ENCODE measurements at regions not wholly inside any gene's neighbourhood (a gene's known extent, or its start where the extent isn't known, plus 50 kb on each side); places are given as distances from the start of the nearest gene placed in this dataset.

DNA sequence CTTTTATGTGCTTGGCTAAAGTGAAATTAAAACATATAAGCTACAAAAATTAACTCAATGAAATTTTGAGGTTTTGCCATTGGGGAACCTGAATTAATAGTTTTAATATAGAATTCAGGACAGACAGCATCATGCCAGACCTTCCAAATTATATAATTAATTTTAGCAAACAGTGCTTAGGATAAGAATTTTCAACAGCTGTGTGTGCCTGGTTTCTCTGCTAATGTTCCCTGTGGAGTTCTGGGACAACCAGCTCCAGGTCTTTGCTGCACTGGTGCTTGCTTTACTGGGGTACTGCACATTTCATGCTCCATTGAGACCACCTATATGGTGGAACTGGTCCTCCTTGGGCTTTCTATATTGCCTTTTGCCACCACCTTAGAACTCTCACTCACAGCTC lies 199.5 kb downstream of the NDFIP2 start:
- POLR2A ChIA-PET, result no interaction called here
- H3K4me2 ChIP-seq (ENCODE audit: low read length), result no peak overlapping the region
- CTCF ChIA-PET, result no interaction called here
- H3K79me2 ChIP-seq (ENCODE audit: insufficient read depth, low read length), result no peaks in the 10 kb centered on the region
- no peaks in the 10 kb centered on the region for H3K27me3 ChIP-seq (ENCODE audit: insufficient read depth, low read length)
- intact Hi-C loops (cut with micrococcal nuclease), result no loop called here
- no peak for DNase-seq (ENCODE audit: low read depth, low spot score)
- no peak overlapping the region for H3K9ac ChIP-seq (ENCODE audit: low read length)
- no peak overlapping the region for H2AFZ ChIP-seq (ENCODE audit: low read depth, low read length, poor library complexity, severe bottlenecking)
- RAD21 ChIA-PET (ENCODE audit: low non-redundant PET in 1 of 2, low total read pairs in 2 of 2, uncharacterized antibody in 2 of 2, unreplicated experiment in 2 of 2), result no interaction called here
- H3K36me3 ChIP-seq (ENCODE audit: control insufficient read depth in 1 of 2, insufficient read depth in 2 of 2, low read length in 2 of 2), result no peaks in the 10 kb centered on the region; a peak in 1 of 4 replicates
- H3K9me3 ChIP-seq (ENCODE audit: control insufficient read depth in 1 of 2, insufficient read depth in 1 of 2, low read depth in 1 of 2, low read length in 2 of 2), result no peaks in the 10 kb centered on the region
- no peak overlapping the region for H3K4me3 ChIP-seq (replicated peaks in 1 of 2; ENCODE audit: low read depth in 1 of 2, low read length in 2 of 2)
- H4K20me1 ChIP-seq (ENCODE audit: insufficient read depth), result no peaks in the 10 kb centered on the region
- H3K9me2 ChIP-seq (ENCODE audit: insufficient read depth), result no peaks in the 10 kb centered on the region
- ATAC-seq, result no peak
- TF ChIP-seq POLR2AphosphoS5 (IDR thresholded peaks at IDR 0.05; ENCODE audit: low read depth, low read length) (no peak), JUND (IDR thresholded peaks at IDR 0.05) (no peak), ELF1 (IDR thresholded peaks at IDR 0.05; ENCODE audit: borderline replicate concordance, low read depth) (no peak), RAD21 (IDR thresholded peaks at IDR 0.05; ENCODE audit: low read depth) (no peak), SP1 (IDR thresholded peaks at IDR 0.05; ENCODE audit: low read depth) (no peak), POLR2A (IDR thresholded peaks at IDR 0.05; ENCODE audit: borderline replicate concordance, extremely low read depth, insufficient read depth, insufficient read length) (no peak), ZNF274 (IDR thresholded peaks at IDR 0.05; ENCODE audit: low read depth, low read length) (no peak), TCF7L2 (IDR thresholded peaks at IDR 0.05; ENCODE audit: borderline replicate concordance, extremely low read depth, insufficient read depth, insufficient read length) (no peak), EZH2phosphoT487 (IDR thresholded peaks at IDR 0.05; ENCODE audit: borderline replicate concordance) (no peak), CBX3 (IDR thresholded peaks at IDR 0.05; ENCODE audit: low read depth) (no peak), FOSL1 (IDR thresholded peaks at IDR 0.05; ENCODE audit: low read depth) (no peak)
- TF ChIP-seq, protein P1, sequence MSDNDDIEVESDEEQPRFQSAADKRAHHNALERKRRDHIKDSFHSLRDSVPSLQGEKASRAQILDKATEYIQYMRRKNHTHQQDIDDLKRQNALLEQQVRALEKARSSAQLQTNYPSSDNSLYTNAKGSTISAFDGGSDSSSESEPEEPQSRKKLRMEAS (IDR thresholded peaks at IDR 0.05), result no peak
- TF ChIP-seq, protein P2, sequence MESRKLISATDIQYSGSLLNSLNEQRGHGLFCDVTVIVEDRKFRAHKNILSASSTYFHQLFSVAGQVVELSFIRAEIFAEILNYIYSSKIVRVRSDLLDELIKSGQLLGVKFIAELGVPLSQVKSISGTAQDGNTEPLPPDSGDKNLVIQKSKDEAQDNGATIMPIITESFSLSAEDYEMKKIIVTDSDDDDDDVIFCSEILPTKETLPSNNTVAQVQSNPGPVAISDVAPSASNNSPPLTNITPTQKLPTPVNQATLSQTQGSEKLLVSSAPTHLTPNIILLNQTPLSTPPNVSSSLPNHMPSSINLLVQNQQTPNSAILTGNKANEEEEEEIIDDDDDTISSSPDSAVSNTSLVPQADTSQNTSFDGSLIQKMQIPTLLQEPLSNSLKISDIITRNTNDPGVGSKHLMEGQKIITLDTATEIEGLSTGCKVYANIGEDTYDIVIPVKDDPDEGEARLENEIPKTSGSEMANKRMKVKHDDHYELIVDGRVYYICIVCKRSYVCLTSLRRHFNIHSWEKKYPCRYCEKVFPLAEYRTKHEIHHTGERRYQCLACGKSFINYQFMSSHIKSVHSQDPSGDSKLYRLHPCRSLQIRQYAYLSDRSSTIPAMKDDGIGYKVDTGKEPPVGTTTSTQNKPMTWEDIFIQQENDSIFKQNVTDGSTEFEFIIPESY (IDR thresholded peaks at IDR 0.05; ENCODE audit: extremely low read depth, insufficient replicate concordance, low read length), result no peak
- TF ChIP-seq, protein P3, sequence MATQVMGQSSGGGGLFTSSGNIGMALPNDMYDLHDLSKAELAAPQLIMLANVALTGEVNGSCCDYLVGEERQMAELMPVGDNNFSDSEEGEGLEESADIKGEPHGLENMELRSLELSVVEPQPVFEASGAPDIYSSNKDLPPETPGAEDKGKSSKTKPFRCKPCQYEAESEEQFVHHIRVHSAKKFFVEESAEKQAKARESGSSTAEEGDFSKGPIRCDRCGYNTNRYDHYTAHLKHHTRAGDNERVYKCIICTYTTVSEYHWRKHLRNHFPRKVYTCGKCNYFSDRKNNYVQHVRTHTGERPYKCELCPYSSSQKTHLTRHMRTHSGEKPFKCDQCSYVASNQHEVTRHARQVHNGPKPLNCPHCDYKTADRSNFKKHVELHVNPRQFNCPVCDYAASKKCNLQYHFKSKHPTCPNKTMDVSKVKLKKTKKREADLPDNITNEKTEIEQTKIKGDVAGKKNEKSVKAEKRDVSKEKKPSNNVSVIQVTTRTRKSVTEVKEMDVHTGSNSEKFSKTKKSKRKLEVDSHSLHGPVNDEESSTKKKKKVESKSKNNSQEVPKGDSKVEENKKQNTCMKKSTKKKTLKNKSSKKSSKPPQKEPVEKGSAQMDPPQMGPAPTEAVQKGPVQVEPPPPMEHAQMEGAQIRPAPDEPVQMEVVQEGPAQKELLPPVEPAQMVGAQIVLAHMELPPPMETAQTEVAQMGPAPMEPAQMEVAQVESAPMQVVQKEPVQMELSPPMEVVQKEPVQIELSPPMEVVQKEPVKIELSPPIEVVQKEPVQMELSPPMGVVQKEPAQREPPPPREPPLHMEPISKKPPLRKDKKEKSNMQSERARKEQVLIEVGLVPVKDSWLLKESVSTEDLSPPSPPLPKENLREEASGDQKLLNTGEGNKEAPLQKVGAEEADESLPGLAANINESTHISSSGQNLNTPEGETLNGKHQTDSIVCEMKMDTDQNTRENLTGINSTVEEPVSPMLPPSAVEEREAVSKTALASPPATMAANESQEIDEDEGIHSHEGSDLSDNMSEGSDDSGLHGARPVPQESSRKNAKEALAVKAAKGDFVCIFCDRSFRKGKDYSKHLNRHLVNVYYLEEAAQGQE (IDR thresholded peaks at IDR 0.05; ENCODE audit: low read depth), result no peak
- no peak overlapping the region for H3K27ac ChIP-seq (ENCODE audit: low read depth, low read length)
- H3K4me1 ChIP-seq (ENCODE audit: control insufficient read depth in 1 of 2, insufficient read depth in 2 of 2, low read length in 2 of 2), result no peaks in the 10 kb centered on the region
- no TSS peak for BruUV-seq (replicated peaks)
